NOMO-1 treated with dmso at 0.1 percent for 144 hours (cell line): ENCODE measurements at regions not wholly inside any gene's neighbourhood (a gene's known extent, or its start where the extent isn't known, plus 50 kb on each side); places are given as distances from the start of the nearest gene placed in this dataset.
"Not testable (repeated sequence)": the region's sequence is repeated elsewhere in the genome, so short reads cannot be mapped to it uniquely, and the experiment has no call there.

Experiments
- DNase-seq: peaks from one replicate; lab custom pipeline; 2025; ENCODE audit not compliant: unreplicated experiment; lab: John Stamatoyannopoulos, UW

DNA sequence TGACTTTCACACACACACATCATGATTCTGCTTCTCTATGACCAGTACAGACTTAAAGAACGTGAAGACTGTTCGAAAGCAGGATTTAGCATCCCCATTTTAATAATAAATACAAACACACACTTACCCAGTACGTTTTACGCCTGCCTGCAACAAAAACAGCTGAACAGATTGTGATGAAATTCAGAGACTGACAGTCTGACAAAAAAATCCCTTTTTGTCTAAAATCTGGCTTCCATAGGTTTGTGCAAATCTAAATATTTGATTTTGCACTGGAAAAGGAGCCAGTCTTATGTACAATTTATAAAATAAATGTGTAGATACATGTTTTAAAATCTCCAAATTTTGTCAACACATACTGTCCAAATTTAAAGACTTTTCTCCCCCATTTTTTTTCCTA is 630.7 kb downstream of the ZEB2 start:
- DNase-seq = no peak

DNA sequence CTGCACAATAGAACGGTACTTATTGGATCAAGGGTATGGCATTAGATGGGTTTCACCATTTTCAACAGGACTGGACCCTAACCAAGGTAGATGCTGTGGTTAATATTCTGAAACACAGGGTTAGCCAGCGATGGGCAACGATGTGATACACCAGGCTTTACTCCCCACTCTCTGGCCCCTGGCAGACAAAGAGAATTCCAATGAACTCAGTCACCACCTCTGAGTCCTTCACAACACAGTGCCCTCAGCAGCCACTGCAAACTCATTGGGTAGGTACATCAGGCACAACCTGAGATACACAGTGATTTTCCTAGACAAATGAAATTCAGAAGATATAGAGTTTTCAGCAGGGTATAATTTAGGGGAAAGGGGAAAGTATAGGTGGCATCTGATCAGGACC is 634.5 kb downstream of the ZEB2 start:
- no peak for DNase-seq

DNA sequence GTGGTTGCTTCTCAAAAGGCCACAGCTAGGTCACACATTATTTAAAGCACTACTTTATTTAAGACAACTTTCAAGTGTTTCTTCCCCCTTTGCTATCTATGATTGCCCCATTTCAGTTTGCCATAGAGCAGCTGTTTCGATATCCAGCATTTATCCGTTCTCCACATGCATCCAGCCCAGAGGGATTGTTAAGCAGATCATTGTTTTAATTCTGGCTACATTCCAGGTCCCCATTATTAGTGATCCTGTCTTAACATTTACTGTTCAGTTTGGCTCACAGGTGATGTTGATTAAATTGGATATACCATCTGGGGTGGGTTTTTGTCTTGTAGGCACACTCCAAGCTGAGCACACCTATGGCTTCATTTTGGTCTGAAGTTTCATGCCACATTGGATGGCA is 638.7 kb downstream of the ZEB2 start:
- DNase-seq = no peak

- DNase-seq = no peak
Observed at GRCh38 chr2:143877876-143878530, 641.9 kb downstream of the ZEB2 start.

GRCh38 chr2:143877056-143877455 is 642.9 kb downstream of the ZEB2 start:
- DNase-seq = no peak

DNA sequence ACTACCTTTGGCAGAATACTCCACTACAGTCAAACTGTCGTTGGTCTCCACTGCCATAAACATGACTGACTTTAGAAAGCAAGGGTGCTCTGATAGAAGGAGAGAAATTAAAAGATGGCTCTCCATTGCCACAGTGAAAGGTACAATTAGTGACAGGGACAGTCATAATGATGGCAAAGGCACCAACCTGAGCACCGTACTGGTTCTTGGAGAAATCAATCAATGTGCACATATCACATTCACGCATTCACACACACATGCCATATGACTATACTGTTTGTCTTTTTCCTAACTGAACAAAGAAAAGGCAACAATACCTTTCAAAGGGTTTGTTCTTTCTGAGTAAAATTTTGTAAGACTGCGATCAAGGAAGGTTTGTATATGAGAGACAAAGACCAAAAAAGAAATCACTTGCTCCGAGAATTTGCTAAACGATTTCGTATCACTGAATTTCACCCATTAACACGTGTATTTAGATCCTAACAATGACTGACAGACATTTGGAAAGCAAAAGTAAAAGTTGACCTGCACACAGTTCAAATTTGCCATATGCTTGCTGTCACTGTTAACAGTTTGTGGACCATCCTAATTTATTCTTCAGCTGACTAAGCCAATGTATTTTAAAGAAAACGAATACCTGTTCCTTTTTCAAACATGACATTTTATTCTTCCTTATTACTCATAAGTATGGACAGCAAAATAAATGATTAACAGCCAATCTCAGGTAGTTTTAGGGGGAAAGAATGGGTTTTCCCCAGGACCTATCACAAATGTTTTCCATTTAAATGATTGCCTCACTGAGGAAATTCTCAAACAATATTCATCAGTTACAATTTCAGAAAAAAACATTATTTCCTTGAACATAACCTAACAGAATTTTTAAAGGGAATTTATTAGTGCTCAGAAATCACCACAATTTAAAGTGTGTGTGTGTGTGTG is 644.4 kb downstream of the ZEB2 start:
- DNase-seq = no peak

DNA sequence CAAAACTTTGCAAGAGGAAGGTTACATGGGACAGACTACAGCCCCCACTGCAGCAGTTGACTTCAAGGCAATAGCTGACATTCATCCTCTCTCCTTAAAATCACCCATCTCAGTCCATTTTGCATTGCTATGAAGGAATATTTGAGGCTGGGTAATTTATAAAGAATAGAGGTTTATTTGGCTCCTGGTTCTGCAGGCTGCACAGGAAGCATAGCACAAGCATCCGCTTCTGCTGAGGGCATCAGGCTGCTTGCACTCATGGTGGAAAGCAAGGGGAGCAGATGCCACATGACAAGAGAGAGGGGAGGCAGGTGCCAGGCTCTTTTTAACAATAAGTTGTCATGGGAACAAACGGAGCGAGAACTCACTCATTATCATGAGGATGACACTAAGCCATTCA is 646.0 kb downstream of the ZEB2 start:
- DNase-seq = no peak

- no peak for DNase-seq
Observed at GRCh38 chr2:143870696-143871095, 649.2 kb downstream of the ZEB2 start.

DNA sequence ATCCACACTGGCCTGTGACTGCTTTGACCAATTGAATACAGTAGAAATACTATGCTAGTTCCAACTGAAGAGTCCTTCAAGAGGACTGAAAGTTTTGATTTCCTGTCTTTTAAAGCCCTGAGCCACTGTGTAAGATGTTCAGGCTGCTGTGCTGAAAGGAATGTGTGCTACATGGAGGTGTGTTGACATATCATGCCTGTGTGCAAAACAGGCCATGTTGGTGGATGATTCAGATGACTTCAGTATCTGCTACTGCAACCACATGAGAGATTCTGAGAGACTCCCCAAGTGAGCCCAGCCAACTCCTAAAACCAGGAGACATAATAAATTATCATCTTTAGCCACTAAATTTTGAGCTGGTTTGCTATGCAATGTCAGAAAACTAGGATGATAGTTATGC is 662.9 kb downstream of the ZEB2 start:
- DNase-seq = no peak

DNA sequence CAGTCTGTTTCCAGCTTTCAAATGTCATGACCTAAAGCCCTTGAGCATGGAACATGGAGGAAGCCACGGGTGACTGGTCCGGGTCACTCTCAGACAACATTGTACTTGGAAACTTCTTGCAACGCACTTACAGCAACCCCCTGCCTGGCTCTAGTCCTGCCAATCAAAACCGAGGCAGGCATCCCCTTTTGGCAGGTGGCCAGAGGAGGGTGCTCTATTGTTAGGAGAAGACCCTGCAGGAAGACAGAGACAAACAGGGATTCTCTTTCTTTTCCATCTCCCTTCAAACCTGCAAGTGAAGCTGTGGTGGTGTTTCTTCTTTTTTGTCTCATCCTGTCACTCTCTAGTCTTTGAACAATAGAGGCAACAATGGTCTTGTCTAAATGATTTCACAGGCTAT is 667.2 kb downstream of the ZEB2 start:
- no peak for DNase-seq

- no peak for DNase-seq
Observed at GRCh38 chr2:143850084-143850483, 669.8 kb downstream of the ZEB2 start.

- DNase-seq = no peak
Observed at GRCh38 chr2:143847257-143847656, 672.7 kb downstream of the ZEB2 start.

DNA sequence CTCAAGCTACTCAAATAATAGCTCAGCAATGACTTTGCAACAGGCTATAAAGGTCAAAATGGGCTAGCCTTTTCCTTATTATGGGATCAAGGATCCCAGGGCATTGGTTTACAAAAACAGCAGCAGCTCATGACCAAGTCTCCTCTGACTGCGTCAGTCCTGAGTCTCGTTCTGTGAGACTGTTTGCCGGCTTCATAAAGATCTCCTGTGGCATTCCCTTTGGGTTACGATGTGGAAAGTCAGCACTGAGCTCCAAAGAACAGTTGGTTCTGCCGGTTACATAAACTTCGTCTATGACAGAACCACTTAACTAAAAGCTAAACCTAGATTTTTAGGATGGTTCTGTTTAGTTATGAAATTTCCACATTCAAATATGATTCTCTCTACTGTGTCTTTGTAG is 674.9 kb downstream of the ZEB2 start:
- DNase-seq = no peak

DNA sequence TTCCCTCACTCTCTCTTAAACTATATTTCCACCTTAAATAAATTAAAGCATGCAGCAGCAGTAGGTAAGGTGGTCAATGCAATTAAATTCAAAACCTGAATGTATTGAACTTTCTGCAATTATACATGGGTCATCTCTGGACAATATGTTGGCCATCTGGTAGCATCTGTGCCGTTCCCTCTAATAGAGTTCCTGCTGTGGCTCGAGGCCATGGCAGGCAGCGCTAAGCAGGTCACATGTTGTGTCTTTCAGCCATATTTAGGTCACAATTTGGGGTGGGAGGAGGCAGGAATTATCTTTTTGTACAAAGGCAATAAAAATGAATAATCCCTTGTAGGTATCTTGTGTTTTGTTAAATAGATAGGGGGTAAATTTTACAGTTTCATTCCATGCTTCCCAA is 676.2 kb downstream of the ZEB2 start:
- no peak for DNase-seq

GRCh38 chr2:143842836-143843235 is 677.1 kb downstream of the ZEB2 start:
- DNase-seq = no peak

DNA sequence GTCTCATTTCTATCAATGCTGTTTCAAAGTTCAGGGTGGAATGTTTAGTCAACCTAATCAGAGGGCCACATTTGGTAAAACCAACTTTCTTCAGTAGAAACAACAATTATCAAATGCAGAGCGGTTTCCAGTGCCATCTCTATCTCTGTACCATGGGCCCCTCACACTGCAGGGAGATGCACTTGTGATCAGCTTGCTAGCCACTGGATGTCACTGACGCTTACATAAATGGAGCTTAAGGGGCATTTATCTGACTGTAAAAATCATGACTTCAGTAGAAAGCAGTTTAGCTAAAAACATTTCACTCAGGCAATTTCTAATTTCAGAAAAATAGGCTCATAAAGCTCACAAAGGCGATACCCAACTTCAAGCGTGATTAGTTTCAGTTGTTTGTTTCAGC is 678.0 kb downstream of the ZEB2 start:
- no peak for DNase-seq

- DNase-seq = no peak
Observed at GRCh38 chr2:143840601-143841000, 679.3 kb downstream of the ZEB2 start.

DNA sequence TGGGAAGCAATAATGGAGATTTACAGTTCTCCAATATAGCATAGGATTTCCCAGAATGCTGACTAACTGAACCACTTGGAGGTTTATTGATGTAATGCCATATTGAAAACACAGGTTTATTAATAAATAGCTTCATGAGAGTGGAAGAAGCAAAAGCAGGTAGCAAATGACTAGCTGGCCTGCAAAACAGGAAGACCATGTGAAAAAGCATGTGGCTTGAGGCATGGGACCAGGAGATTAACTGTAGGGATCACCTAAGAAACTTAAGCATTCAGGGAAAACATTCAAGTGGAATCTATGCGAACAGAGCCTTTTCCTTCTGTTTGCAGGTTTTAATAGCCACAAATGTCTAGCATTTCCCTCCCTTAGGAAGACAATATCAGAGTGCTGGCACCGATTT is 679.7 kb downstream of the ZEB2 start:
- no peak for DNase-seq

- DNase-seq = no peak
Observed at GRCh38 chr2:143839456-143839855, 680.5 kb downstream of the ZEB2 start.

- DNase-seq = not testable (repeated sequence)
Observed at GRCh38 chr2:143837055-143837454, 682.9 kb downstream of the ZEB2 start.

- DNase-seq = no peak
Observed at GRCh38 chr2:143835481-143835880, 684.4 kb downstream of the ZEB2 start.

DNA sequence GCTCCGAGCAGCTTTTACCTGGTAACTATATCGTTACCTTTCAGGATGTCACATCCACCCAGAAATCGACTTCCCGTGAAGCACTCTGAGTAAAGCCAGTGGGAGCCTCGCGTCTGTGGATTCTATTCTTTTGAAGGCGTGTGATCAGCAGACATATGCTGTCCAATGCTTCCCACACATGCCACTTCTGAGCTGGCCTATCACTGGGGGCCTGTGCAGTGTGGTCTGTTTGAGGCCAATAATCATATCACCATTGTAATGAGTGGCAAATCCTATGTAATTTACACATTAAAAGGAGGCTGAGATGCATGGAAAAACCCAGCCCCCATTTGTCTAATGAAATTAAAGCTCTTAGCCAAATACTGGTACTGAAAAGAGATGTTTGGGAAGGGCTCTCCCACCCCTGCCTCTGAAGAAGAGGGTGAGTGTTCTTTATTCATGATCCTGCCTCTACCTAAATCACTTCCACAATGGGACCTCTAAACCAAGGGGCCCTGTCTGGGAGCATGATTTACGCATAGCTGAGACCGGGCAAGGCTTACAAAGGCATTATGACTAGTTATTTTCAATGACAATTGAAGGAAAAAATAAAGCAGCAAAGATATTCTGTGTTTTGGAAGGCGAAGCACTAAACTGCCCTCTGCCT is 686.8 kb downstream of the ZEB2 start:
- DNase-seq = no peak
